ENCODE measurements at regions not wholly inside any gene's neighbourhood (a gene's known extent, or its start where the extent isn't known, plus 50 kb on each side); places are given as distances from the start of the nearest gene placed in this dataset.

- TF ChIP-seq CTCF (conservative IDR thresholded peaks at IDR 0.05; ENCODE audit: low read depth in 2 of 2) (no peak), EZH2 (IDR thresholded peaks at IDR 0.05; ENCODE audit: low read depth, unreplicated experiment) (no peak), ZNF331 (CRISPR knock-in tag; IDR thresholded peaks at IDR 0.05; ENCODE audit: low read depth) (no peak)
These were observed 2641.1 kb upstream of the DEFB115 start for GRCh38 chr20:28616354-28616753.

Measured in GM23338 (cell line).